GM18873 (cell line): ENCODE measurements at regions not wholly inside any gene's neighbourhood (a gene's known extent, or its start where the extent isn't known, plus 50 kb on each side); places are given as distances from the start of the nearest gene placed in this dataset.
"Not testable (repeated sequence)": the region's sequence is repeated elsewhere in the genome, so short reads cannot be mapped to it uniquely, and the experiment has no call there.

ENCODE experiments used
- ATAC-seq: cut with Tn5 transposase; IDR thresholded peaks from one replicate; pipeline ENCODE4 v1.9.1; 2021; ENCODE audit warnings: mild to moderate bottlenecking, moderate library complexity, moderate number of reproducible peaks; ENCODE audit not compliant: unreplicated experiment, low FRiP score

DNA sequence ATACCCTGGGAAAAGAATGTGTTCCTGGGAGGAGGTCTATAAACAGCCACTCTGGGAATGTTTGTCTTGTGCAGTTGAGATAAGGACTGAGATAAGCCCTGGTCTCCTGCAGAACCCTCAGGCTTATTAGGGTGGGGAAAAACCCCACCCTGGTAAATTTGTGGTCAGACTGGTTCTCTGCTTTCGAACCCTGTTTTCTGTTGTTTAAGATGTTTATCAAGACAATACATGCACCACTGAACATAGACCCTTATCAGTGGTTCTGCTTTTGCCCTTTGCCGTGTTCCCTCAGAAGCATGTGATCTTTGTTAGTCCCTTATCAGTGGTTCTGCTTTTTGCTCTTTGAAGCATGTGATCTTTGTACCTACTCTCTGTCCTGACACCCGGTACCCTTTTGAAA is 956.0 kb downstream of the GRID1 start:
- not testable (repeated sequence) for ATAC-seq

DNA sequence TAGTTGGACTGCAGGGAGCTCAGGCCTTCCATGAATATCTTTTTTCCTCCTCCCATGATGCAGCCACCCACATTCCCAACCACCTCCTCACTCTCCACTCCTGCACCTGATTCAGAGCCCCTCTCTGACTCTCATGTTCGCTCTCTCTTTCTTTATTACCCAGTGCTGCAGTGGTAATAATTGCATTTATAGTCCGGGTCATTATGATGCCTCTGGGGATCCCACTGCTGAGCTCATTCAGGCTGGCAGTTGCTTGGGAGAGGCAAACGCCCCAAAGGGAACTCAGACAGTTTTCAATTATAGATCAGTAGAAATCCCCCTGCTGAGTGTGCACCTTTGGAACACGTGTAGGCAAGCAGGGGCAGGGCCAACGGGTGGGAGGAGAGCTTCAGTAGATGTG is 953.0 kb downstream of the GRID1 start:
- no peak for ATAC-seq

GRCh38 chr10:85420501-85421191 is 945.9 kb downstream of the GRID1 start:
- no peak for ATAC-seq

- ATAC-seq = no peak
Observed at GRCh38 chr10:85421421-85421820, 945.2 kb downstream of the GRID1 start.

GRCh38 chr10:85429126-85429525 is 937.5 kb downstream of the GRID1 start:
- ATAC-seq = no peak

DNA sequence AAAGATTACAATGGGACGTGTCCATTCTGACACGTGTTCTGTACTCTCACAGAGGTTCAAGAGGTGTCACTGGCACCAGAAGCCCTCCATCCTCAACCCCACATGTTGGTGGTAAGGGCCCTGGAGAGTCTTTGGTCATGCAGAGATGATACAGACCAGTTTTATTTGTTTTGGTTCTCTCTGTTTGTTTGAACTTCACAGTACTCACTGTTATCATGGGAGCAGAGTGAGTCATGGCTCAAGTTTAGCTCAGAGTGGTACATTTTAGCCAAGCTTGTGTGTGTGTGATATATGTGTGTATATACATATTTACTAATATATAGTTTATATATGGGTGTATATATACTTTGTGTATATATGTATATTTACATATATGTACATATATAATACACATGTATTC is 935.6 kb downstream of the GRID1 start:
- no peak for ATAC-seq

DNA sequence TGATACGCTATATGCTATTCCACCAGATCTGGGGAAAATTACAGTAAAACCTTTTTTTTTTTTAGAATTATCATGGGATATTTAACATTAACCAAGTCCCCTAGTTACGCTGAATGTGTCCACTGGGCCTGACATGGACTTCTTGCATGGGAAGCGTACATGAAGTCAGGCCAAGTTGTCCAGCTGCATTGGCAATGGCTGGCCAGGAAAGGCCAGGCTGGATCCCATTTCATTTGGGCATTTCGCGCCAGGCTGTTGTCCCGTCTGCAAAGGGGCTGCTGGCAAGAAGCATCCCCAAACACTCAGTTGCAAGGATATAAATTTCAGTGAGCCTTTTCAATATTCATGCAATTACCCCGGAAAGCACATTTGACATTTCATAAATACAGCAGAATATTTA is 933.3 kb downstream of the GRID1 start:
- ATAC-seq = no peak

- no peak for ATAC-seq
Observed at GRCh38 chr10:85444868-85445267, 921.7 kb downstream of the GRID1 start.

- ATAC-seq = no peak
Observed at GRCh38 chr10:85445702-85446101, 920.9 kb downstream of the GRID1 start.

DNA sequence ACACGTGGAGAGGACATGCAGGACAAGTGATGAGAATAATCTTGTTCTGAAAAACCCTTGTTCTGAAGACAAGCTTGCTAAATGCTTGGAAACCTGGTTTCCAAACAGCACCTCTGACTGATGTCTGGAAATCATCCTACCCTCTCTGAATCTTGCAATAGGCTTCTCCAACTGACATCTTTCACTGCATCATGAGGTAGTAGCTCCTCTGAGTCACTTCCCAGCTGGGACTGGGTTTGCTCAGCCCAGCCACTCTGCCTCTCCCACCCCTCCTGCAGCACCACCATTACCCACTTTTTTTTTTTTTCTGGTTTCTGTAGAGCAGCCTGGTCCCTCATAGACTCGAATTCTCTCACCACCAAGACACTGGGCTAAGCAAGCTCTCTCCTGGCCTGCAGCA is 919.8 kb downstream of the GRID1 start:
- no peak for ATAC-seq

DNA sequence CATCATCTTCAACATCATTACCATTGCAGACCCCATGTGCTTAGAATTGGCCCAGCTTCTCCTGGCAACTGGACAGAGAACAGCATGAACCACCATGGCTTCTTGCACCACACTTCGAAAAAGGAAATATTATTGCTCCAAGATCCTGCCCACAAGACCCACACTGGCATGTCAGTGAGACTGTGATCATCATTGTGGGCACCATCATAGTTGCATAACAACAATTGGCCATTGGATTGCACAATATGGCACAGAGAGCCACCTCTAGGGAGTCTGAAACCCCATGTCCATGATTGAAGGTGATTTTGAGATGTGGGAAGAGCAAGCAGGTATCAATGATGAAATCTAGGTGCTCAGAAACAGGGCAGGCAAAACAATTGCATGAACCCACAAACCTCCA is 918.9 kb downstream of the GRID1 start:
- no peak for ATAC-seq

DNA sequence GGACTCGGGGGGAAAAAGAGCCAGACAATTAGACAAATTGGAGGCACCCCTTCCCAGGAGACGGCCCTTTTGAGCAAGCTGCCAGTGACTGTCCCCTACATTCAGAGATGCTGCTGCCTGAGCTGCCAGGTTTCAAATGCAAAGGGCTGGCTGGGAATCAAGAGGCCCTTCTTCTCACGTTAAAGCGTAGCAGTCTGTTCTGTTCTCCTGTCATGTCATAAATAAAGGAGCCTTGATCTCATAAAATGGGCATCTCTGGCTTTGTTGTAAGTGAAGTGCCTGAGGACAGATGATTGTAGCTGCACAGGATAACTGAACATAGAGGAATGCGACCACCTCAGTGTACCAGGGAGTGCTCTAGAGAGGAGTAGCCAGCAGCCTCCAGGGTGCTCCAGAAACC is 917.9 kb downstream of the GRID1 start:
- ATAC-seq = no peak

GRCh38 chr10:85454386-85454785 is 912.2 kb downstream of the GRID1 start:
- ATAC-seq = no peak

DNA sequence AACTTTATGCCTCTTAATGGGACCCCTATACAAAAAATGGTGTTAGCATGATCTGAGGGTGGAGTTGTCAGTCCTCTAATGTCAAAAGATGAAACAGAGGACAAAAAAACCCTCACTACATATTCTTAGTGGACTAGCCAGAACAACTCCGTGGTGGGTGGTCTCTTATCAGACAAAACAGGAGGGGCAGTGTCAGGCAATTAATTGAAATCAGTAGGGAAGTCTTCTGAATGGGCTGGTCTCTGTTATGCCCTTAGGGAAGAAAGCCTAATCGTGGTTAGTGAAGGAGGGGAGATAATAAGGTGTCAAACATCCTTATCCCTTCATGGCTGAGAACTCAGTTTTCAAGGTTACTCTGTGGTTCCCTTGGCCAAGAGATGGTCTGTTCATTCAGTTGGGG is 909.4 kb downstream of the GRID1 start:
- no peak for ATAC-seq

GRCh38 chr10:85458324-85458723 is 908.3 kb downstream of the GRID1 start:
- no peak for ATAC-seq

GRCh38 chr10:85459906-85460305 is 906.7 kb downstream of the GRID1 start:
- no peak for ATAC-seq

DNA sequence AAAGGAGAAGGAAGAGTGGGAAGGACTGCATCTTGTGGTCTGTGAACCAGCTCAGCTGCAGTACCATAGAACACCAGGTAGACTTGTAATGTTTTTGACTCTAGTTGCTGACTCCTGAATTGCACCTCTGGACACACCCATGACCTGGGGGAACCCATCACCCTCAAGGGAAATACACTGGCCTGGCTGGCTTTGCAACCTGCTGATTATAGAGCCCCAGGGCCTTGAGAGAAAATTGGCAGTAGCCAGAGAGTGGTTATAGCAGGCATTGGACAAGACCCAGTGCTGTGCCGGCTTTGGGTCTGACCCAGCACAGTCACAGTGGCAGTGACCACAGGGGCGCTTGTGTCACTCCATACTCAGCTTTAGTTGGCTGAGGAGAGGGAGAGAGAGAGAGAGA is 902.3 kb downstream of the GRID1 start:
- ATAC-seq = no peak

GRCh38 chr10:85477979-85478378 is 888.6 kb downstream of the GRID1 start:
- no peak for ATAC-seq

DNA sequence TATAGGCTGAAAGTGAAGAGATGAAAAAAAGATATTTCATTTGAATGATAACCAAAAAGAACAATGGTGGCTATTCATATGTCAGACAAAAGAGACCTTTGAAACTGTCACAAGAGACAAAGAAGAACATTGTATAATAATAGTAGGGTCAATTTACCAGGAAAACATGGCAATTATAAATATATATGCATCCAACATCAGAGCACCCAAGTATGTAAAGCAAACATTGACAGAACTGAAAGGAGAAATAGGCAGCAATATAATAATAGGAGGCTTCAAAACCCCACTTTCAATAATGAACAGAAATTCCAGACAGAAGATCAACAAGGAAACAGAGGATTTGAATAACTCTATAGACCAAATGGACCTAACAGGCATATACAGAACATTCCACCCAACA is 876.2 kb downstream of the GRID1 start:
- ATAC-seq = no peak

GRCh38 chr10:85491652-85492051 is 874.9 kb downstream of the GRID1 start:
- no peak for ATAC-seq

DNA sequence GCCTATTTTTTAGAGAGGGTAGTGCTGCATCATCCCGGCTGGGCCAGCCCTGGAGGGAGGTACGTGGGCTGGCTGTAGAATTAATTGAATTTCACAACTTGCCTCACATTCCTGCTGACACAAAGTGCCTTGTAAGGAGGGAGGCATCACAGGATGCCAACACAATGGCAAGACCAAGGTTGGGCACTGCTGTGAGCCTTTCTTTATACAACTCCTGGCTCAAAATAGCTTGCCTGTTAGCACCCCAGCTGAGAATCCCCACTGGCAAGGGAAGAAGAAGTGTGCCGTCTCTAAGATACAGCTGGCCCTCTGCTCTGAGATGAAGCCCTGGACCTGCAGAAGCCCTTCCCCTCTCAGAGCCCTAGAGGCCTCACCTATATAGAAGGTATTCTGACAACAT is 873.9 kb downstream of the GRID1 start:
- no peak for ATAC-seq

GRCh38 chr10:85493703-85494102 is 872.9 kb downstream of the GRID1 start:
- ATAC-seq = no peak

DNA sequence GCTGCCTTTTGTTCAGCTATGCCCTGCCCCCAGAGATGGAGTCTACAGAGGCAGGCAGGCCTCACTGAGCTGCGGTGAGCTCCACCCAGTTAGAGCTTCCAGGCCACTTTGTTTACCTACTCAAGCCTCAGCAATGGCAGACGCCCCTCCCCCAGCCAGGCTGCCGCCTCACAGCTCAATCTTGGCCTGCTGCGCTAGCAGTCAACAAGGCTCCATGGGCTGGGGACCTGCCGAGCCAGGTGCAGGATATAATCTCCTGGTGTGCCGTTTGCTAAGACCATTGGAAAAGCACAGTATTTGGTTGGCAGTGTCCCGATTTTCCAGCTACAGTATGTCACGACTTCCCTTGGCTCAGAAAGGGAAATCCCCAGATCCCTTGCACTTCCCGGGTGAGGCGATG is 862.0 kb downstream of the GRID1 start:
- ATAC-seq = not testable (repeated sequence)
